Stimulated activated CD4-positive, alpha-beta T cell treated with anti-CD3 and anti-CD28 coated beads, TNF-alpha, amount 100 ng/mL, for 4 hours (primary cell): ENCODE measurements at regions not wholly inside any gene's neighbourhood (a gene's known extent, or its start where the extent isn't known, plus 50 kb on each side); places are given as distances from the start of the nearest gene placed in this dataset.

ENCODE experiments used
- DNase-seq, 3 experiments: peaks; one replicate each; pipeline ENCODE4 v3.0.0-alpha.2; 2020; ENCODE audit warnings: low read depth in 3 of 3

DNA sequence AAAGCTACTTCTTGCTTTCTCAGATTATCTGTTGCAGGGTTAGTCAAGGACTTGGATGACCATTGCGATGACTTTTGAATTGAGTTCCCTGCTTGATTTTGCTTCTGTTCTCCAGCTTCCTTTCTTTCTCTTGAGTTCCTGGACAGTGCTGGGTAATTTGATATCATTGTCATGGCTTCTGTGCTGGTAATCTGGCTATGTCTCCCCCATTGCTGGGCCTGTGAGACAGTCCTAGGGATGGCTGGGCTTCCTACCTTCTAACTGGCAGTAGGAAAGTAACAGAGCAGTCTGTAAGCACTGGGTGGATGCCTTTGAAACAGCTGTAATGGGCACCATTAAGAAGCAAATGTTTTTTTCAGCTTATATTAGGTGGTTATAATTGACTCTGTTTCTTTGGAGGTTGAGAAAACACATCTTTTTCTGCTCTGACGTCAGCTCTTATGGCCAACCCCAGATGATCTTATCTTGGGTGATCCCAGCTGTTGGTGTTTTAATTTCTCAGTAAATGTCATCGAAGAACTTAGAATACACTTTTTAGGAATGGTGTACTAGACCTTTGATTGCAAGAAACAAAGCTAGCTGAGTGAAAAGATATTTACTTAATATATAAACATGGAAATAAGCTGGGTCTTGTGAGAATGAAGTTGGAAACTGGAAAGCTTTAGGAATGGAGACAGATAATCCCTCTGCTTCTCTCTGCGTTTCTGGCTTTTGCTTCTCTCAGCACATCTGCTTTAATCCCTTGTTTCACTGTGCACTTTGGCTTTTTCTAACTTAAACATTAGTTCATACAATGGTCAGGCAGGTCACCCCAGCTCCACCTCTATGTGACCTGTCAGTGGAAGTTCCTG, 195.0 kb upstream of the MAN1A1 start:
- DNase-seq = no peak

DNA sequence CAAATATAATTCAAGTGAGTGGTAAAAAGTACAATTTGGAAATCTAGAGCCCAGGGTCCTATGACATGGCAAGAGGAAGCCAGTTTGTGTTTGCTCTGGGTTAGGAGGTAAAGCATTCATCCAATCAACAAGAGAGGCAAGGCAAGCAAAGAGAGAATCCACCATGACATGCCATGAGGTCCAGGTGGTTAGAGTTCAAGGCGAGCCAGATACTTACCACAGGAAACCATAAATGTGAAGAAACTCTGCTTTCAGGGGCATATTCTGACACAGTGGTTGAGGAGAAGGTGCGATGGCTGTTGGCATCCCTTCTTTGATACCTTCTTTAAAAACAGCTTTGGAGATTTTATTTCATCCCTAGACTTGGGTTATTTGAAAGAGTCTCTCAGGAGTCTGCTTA, 193.8 kb upstream of the MAN1A1 start:
- no peak for DNase-seq

DNA sequence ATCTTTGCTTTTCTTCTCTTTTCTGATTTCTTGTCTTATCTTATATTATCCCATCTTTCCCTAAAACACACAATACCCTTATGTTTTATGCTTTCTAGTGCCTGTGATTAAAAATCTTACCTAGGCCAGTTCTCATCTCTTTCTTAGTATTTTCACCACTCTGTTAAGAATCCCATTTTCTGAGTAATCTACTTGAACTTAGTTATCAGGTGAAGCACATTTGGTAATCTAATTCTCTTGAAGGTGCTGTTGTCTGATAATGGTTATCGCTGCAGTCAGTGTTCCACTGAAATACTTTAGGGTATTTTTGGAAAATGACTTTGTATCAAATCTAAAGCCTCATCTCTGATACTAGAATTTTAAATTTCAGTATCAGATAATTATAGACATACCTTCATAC, 192.5 kb upstream of the MAN1A1 start:
- DNase-seq = no peak

DNA sequence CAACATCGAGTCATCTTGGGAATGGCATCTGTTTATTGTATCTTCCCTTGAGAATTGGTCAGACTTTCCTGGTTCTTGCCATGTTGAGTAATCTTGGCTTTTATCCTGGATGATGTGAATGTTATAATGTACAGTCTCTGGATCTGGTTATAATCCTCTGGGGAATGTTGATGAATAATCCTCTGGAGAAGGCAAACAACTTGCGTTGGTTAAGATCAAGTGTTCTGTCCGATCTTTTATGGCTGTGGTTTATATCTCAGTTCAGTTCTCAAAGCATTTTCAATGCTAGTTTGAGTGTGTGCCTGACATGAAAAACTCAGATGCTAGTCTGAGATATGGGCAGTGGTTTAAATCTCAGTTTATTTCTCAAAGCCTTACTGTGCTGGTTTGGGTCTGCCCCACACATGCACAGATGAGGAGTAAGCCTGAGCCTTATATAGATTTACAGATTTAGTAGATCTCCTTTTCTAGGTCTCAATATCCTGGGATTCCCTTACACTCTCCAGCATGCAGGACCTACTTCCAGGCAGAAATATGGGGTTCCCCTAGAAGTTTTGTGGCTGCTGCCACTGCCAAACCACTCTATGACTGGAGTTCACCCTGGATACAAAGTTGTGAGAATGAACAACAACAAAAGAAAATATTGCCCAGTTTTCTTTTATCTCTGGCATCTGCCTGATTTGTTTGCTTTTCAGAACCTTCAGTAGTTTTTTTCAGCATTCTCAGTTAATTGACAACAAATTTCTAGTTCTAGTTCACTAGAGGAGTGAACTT, 191.8 kb upstream of the MAN1A1 start:
- no peak for DNase-seq

DNA sequence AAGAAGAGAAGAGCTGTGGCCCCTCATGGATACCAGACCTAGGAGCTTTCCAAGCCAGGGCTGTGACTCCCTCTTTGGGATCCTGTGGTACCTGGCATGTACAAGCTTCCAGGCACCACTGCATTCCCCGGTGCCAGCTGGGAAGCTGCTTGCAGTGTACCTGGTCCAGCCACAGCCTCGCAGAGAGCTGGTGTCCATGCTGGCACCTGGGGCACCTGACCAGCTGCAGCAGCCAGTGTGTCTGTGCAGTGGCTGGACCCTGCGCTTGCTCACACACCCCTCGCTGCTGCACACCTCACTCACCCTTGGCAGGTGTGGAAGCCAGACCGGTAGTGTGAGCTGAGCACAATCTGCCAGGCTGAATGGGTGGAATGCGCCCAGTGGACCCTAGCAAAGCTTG, 190.9 kb upstream of the MAN1A1 start:
- no peak for DNase-seq

DNA sequence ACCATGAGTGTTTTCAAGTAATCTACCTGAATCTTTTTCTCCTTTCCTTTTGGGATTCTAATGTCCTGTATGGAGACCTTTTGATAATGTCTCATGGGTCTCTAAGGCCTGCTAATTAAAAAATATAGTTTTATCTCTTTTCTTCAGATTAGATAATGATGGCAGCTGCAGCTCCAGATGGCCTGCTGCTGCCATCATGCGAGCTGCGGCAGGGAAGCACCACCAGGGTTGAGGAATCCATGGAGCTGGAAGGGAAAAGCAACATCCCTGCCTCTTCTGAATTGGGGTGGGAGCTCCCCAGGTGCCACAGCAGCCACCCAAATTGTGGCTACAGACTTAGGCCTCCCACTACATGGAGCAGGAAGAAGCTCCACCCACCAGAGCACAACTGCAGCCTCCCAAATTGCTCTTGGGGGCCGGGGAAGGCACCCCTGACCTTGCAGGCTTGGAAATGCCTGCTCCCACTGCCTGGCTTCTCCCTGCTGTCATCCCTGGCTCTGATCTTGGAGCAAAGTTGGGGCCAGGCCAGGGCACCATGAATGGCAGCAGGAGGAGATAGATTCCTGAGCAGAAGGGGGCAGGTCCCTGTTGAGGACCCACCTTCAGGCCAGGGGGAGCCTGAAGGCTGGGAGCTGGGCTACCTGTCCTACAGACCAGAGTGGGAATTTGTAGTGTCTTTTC, 189.6 kb upstream of the MAN1A1 start:
- DNase-seq = no peak

DNA sequence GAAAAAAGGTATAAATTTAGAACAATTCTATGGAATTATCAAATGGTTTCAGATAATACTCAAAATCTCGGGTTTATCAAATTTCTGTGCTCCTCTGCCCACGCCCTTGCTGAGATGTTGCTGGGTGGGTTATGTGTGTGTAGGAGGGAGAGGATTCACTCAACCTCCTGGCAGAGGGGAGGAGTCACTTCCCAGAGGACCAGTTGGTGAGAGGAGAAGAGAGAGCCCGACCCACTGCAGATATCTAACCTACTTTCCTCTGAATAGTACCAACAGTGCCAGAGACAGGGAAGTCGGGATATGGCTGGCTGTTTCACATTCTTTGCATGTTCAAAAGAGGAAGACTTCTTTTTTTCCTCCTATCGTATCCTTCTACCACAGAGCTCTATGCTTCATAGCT, 187.1 kb upstream of the MAN1A1 start:
- DNase-seq = no peak

DNA sequence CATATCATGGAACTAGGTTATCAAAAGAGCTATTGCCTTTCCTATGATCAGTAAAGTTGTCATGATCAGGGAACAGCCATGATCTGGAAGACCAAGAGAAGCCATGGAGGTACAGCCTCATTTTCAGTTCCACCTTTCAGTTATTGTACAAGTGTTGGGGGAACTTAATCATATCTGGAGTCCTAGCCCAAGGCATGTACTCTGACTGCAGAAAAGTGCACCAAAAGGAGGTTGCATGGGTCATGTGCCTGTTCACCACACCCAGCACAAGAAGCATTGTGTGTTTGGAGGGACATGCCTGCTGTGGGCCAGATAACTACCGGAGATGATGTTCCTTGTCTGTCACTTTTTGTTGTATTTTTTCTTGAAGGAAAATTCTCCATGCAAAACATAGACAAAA, 185.8 kb upstream of the MAN1A1 start:
- DNase-seq = no peak

DNA sequence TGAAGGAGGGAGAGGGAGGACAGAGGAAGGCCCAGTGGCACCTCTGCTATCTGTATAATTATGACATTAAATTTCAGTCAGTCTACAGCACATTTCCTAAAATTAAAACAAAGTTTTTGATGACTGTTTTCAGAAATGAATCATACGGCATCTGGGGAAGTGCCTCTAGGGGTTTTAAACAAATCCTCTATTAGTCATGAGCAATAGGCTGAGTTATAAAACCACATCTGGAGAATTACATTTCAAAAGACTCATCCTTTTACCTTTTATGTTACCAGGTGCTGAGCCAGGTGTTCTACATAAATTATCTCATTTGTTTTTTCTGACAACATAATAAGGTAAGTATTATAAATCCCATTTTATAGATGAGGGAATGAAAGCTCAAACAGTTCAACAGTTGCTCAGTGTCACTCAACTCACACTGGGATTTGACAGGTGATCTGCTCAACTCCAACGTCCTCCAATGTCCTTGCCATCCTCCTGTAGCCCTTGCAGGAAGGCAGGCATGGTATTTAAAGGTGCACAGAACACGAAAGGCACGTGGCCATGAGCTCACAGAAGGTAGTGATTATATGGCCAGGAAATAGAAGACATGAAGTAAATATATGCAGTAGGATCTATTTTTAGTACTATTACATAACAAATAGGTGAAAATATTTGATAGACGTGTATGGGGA, 184.2 kb upstream of the MAN1A1 start:
- no peak for DNase-seq

DNA sequence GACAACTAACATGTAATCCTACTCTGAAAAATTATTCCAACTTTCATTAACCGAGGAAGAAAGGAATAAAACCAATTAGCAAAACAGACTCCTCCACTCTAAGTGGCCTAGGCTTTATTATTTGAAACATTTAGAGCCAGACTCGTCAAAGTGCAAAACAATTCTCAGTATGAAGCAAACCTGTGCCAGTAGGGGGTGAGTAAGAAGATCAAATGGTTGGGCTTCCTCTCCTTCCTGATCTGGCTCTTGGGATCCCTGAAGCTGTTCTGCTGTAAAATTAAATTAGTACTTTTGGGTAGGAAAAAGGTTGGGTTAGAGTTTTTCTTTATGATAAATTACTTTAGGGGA, 177.6 kb upstream of the MAN1A1 start:
- no peak for DNase-seq

DNA sequence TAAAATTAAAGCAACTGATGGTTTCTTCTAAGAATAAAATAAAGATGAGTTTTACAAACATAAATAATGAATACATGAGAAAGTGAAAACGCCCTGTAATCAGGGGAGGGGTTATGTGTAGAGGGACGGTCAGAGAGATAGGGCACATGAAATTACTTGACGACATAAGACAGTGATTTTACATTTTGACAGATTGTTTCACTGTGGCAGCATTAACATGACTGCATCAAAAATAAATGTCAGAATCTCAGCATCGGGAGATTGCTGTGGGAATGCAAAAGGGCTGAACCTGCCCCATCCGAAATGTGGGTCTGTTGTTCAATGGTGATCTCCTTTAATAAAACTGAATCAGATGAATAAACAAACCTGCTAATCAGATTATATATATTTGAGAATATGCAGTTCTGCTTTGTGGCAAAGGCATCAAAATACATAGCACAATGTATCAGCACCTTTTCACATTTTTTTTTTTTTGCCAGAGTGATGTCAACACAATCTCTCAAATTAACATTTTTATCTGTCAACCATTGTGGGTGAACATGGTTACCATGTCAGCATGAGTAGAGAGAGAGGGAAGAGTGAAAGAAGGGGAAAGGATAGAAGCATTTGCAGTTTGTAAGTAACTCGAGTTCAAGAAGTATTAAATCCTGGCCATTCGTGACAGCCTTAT, 177.1 kb upstream of the MAN1A1 start:
- no peak for DNase-seq

DNA sequence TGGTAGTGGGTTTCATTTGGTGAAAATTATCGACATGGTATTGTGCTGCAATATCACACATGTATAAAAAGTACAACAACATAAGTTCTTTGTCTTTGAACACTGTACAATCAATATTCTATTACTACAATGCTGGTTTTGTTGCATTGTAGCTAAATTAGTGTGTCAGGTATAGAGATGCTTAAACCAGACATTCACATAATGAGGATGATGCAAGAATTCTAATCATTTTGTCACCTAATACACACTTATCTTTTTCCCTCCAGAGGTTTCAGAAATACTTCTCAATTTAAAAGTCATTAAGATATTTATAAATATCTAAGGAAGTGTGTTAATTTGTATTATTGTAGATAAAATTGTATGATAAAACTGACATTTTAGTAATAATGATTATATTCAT, 174.8 kb upstream of the MAN1A1 start:
- DNase-seq = no peak

DNA sequence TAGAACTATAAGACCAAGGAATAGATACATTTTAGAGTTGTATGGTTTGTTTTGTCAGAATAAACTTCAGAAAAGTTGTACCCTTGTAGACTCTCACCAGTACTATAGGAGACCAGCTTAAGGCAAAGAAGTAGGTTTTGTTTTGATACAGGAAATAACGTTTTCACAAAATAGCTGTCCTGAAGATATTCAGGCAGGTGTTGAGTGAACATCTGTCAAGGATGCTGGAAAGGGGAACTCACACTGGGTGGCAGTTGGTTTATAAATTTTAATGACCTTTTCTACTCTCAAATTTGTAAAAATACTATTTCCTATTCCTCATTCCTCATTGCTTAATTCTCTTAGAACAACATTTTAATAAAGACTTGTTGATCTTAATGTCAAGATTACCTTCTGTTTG, 174.0 kb upstream of the MAN1A1 start:
- DNase-seq = no peak

DNA sequence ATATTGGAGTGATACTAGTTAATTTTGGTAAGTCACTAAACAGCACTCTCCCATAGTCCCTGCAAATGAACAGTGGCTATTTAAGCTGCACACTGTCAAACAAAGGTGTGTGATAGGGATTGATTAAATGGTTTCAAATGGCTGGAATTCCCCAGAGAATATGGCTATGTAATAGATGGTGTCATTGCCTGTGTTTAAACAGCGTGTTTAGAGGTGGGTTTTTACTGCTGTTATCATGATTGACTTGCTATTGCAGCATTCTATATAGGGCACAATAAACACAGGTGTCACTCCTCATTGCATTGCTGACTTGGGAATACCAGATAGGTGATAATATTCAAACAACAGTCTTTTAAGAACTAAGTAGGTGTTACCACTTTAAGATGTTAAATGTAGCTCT, 171.7 kb upstream of the MAN1A1 start:
- no peak for DNase-seq

DNA sequence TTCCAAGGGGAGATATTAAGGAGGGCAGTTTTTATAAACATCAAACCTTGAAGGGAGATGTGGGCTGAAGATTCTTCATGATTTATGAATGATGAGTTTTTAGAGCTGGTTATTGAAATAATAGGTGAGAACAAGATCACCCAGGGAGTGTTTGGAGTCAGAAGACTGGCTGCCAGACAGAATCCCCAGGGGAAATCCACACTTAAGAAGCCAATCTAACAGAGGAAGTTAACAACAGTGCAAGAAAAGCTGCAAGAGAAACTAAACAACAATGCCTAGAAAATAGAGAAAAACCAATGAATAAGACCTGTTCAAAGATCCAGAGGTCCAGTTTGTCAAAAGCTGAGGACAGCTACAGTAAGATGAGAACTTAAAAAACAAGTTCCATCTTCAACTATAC, 167.9 kb upstream of the MAN1A1 start:
- DNase-seq = no peak

DNA sequence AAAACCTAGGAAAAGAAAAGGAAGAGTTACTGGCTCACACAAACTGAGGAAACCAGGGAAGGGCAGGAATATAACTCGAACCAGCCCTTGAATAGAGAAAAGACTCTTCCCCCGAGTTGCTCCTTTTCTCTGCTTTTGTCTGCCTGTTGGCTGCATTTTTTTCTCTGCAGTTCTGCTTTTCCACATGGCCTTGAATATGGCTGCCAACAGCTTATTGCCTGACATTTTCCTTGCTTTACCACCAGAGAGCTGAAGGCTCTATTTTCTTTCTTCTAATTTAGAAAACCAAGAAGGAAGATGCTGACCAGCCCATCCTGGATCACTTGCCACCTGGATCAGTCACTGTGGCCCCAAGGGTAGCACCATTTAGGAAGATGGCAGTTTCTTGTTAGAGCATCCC, 164.8 kb upstream of the MAN1A1 start:
- no peak for DNase-seq

DNA sequence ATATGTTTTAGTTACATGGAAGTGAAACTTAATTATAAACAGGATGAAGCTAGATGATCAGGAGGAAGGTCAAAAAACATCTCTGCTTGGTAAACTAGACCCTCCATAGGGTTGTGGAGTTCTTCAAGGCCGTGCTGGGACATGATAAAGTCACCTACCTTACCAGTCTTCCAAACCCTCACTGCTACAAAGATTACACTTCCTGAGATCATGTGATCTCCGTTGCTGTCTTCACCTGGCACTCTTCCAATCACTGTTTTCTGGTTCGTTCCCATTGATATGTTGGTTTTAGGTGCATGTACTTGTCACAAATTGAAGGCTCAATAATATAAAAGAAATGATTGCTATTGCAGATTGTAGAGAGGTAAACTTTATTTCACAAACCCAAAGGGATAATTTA, 161.5 kb upstream of the MAN1A1 start:
- no peak for DNase-seq

DNA sequence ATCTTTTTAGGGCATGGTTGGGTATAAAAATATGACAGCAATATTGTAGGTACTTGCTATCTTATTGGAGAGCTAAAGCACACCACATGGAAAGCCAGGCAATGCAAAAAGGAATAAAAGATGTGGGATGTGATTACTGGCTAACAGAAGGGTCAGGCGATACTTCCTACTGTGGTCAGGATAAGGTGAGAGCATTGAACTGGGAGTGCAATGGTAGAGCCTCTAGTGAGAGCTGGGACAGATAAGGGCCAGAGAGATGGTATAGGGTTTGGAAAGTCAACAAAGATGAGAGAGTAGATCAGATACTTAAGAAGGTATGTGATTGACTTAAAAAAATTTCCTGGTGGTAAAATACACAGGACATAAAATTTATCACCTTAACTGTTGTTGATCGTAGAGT, 160.7 kb upstream of the MAN1A1 start:
- DNase-seq = no peak

DNA sequence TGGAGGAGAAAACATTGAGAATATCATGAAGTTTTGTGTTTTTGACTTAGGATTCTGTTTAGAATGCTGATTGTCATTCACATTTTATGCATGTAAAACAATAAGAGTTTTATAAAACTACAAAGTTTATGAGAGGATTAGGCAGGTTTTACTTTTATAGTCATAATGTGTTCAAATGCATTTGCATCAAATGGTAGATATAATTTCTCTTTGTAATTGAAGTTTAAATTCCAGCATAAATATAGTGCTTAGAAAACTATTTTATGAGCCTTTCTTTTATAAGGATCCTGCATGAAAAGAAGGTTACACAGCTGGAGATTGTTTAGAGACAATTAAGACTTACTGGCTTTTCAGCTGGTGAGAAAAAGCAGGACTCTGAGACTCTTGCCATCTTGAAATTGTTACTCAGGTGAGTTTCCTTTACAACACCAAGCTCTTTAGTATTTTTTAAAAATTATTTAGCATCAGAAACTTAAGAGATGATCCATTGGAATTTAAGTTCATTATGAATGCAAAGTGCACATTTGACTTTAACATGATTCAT, 157.1 kb upstream of the MAN1A1 start:
- no peak for DNase-seq

DNA sequence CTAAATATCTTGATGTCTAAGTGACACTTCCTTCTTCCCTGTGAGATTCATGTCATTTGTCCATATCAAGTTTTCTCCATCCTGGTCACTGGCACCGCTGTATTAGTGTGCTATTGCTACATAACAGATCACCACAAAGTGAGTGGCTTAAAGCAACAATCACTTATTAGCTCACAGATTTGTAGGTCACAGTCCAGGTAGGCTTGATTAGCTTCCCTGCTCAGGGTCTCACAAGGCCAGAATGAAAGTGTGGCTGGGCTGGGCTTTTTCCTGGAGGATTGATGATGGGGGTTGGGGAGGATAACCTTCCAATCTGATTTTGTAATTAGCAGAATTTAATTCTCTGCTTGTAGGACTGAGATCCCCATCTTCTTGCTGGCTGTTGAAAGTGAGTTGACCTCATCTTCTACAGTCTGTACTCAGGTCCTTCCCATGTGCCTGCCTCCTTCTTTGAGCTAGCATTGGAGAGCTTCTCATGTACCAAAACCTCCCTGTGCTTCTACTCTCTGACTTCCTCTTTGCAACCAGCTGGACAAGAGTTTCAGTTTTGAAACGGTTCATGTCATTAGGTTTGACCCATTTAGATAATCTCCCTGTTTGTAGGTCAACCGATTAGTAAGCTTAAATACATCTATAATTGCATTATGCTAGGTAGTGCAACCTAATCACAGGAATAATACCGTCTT, 152.4 kb upstream of the MAN1A1 start:
- no peak for DNase-seq

DNA sequence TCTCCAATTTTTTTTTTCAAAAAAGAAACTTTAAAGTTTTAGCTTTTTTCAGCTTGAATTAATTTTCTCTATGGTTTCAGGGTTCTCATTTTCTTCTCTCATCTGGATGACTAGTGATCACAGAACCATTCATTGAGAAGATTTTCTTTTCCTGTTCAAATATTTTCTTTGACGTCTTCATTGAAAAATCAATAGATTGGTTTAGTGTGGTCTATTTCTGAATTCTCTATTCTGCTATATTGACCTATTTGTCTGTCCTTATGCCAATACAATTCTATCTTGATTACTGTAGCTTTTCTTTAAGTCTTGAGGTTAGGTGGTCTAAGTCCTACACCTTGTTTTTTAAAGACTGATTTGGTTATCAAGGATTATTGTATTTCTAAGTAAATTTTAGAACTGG, 150.2 kb upstream of the MAN1A1 start:
- no peak for DNase-seq
